Heart left ventricle (tissue), 16 donors: ENCODE measurements at regions not wholly inside any gene's neighbourhood (a gene's known extent, or its start where the extent isn't known, plus 50 kb on each side); places are given as distances from the start of the nearest gene placed in this dataset.

ENCODE experiments used
- ATAC-seq, 4 donors: fragments of 200-7000 bp; cut with Tn5 transposase; one replicate each; pipeline ENCODE4 v1.9.1; 2020 to 2022; ENCODE audit warnings: moderate library complexity in 4 of 4, mild to moderate bottlenecking in 3 of 4, moderate number of reproducible peaks in 1 of 4
- DNase-seq, 5 donors: peaks; one replicate each; pipeline ENCODE4 v3.0.0-alpha.2; 2020
- H3K27ac ChIP-seq, 12 donors: fragments of 200-600 bp; sonication (generic) in 4 of 12; one replicate each; pipeline versions ENCODE4 v1.5.0 to v1.8.0; 2016 to 2022; ENCODE audit warnings: mild to moderate bottlenecking in 2 of 12
- H3K27me3 ChIP-seq, 9 donors: fragments of 200-600 bp; sonication (generic) in 2 of 9; one replicate each; pipeline versions ENCODE4 v1.5.1 to v1.8.0; 2016 to 2022; ENCODE audit warnings: mild to moderate bottlenecking in 3 of 9
- H3K36me3 ChIP-seq, 9 donors: fragments of 200-600 bp; sonication (generic) in 2 of 9; one replicate each; pipeline versions ENCODE4 v1.5.0 to v1.8.0; 2018 to 2022; ENCODE audit warnings: mild to moderate bottlenecking in 2 of 9
- H3K4me1 ChIP-seq, 12 donors: fragments of 200-600 bp; sonication (generic) in 4 of 12; one replicate each; pipeline versions ENCODE4 v1.5.0 to v1.8.0; 2016 to 2022; ENCODE audit warnings: mild to moderate bottlenecking in 3 of 12
- H3K4me3 ChIP-seq, 12 donors: fragments of 200-600 bp; sonication (generic) in 4 of 12; one replicate each; pipeline versions ENCODE4 v1.5.0 to v1.8.0; 2017 to 2022; ENCODE audit warnings: mild to moderate bottlenecking in 9 of 12, moderate library complexity in 4 of 12
- H3K9me3 ChIP-seq, 12 donors: fragments of 200-600 bp; sonication (generic) in 4 of 12; one replicate each; pipeline versions ENCODE4 v1.5.0 to v1.8.0; 2016 to 2022; ENCODE audit warnings: mild to moderate bottlenecking in 1 of 12
- CTCF ChIP-seq, 12 donors: fragments of 200-600 bp; sonication (generic) in 4 of 12; IDR thresholded peaks; one replicate each; pipeline versions ENCODE4 v1.5.0 to v1.8.0; 2018 to 2022; ENCODE audit warnings: antibody characterized with exemption in 12 of 12, mild to moderate bottlenecking in 5 of 12
- POLR2A ChIP-seq, 2 donors: fragments of 450-650 bp; IDR thresholded peaks; one replicate each; pipeline ENCODE4 v1.6.1; 2017; ENCODE audit warnings: antibody characterized with exemption in 2 of 2, mild to moderate bottlenecking in 2 of 2, moderate library complexity in 2 of 2
- WGBS, 4 donors: extraction: QIAGEN DNeasy Blood & Tissue Kit in 2 of 4; methylation state at CpG; one replicate each; pipeline versions ENCODE4 v1.1.5 to v1.1.7; 2013 to 2018; 5-methylcytosine and 5-hydroxymethylcytosine counted together
- intact Hi-C, 10 donors: fragments of 100-400 bp; cut with DNase I; formaldehyde crosslinking; loops; one replicate each; pipeline versions ENCODE4 v1.11.1 to v1.14.2; 2022
- donor health status: ischemic (EF 13 %, LVEDD 7.1; RV severe dilation, severe dysfunction).
- donor health status: healthy with polysubstance abuse.
- donor health status: DM: no; HTN: yes; CAD: no.
- donor health status: DM: no; HTN: no; CAD: no.
- donor health status: ischemic (EF 25% LVEDD 6.9; RV normal size, moderate dysfunction).
- donor health status: ischemic (EF 25% LVEDD 5.7; RV mildly dilated, moderate dysfunction).
- donor health status: healthy.
- donor health status: DM: yes; HTN: yes; CAD: no.
- donor health status: ischemic (EF 35%, LVEDD 5.7; RV mildly dilated, moderate dysfunction).
- donor health status: nonischemic (EF 11% LVEDD 7.7; RV severe dilation, severe dysfunction).
- donor health status: DM: yes; HTN: yes; CAD: no.
- donor health status: PGD.
- donor health status: ischemic (EF 29% LVEDD 5.4; RV normal size, mild dysfunction).
- donor health status: nonischemic (EF 23%, LVEDD 6.1; RV moderate dilation, normal function).

DNA sequence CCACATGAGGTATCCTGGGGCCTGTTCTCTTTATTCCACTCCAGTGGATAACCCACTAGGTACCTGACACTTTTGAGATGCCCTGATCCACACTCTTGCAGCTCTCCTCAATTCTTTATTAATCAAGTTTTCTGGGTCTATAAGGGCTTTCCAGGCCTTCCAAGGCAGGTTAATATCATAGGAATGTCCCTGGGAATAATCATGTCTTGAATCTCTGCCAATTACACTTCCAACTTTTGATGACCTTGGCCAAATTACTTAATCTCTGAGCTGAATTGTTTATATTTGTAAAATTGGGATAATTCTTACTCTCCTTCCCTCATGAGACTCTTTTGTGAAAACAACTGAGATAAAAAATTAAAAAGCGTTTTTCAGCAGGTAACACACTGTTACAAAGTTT lies 881.7 kb downstream of the MCTP2 start:
- H3K4me3 ChIP-seq, result no peak overlapping the region
- no peaks in the 10 kb centered on the region for H3K4me1 ChIP-seq
- H3K36me3 ChIP-seq, result no peaks in the 10 kb centered on the region
- no peak overlapping the region for H3K27ac ChIP-seq
- no peaks in the 10 kb centered on the region for H3K27me3 ChIP-seq
- ATAC-seq, result no peak
- intact Hi-C loops, result no loop called here
- no peak for DNase-seq
- 72 to 75% (median 74%) methylated on average over 1 of the region's 1 CpG for WGBS, 4 donors
- TF ChIP-seq POLR2A (IDR thresholded peaks at IDR 0.05) (no peak), CTCF (IDR thresholded peaks at IDR 0.05) (no peak)
- no peaks in the 10 kb centered on the region for H3K9me3 ChIP-seq

- Histone ChIP-seq H3K4me1 (no peaks in the 10 kb centered on the region), H3K27me3 (no peaks in the 10 kb centered on the region)
These were observed 887.8 kb downstream of the MCTP2 start for GRCh38 chr15:95119041-95119610.

DNA sequence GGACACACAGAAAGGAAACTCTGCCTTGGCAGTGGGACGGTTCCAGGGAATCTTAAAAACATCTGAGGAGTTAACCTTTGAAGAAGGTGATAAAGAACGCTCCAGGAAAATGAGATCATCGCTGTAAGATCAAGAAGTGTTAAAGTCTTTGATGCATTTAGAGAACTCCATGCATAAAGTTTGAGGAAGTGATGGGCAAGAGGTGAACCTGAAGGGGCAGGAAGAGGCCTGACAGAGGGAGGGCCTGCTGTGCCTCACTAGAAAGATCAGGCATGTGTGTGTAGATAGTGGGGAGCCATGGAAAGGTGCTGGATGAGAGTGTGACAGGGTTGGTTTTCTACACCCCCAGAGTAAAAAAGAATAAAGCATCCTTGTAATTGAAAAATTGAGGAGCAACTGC lies 889.2 kb downstream of the MCTP2 start:
- no peaks in the 10 kb centered on the region for H3K36me3 ChIP-seq
- ATAC-seq, result no peak
- intact Hi-C loops, result no loop called here
- H3K9me3 ChIP-seq, result no peaks in the 10 kb centered on the region
- H3K27me3 ChIP-seq, result no peaks in the 10 kb centered on the region
- no peak overlapping the region for H3K27ac ChIP-seq
- TF ChIP-seq CTCF (IDR thresholded peaks at IDR 0.05), result no peak
- no peak for TF ChIP-seq POLR2A (IDR thresholded peaks at IDR 0.05)
- H3K4me3 ChIP-seq, result no peak overlapping the region
- no peaks in the 10 kb centered on the region for H3K4me1 ChIP-seq
- 36 to 50% (median 44%) methylated on average over 3 of the region's 3 CpGs for WGBS, 4 donors
- no peak for DNase-seq

More at GRCh38 chr15:95119041-95119610, 887.8 kb downstream of the MCTP2 start:
- intact Hi-C loops, result no loop called here
- no peak for DNase-seq
- no peak for ATAC-seq
- no peaks in the 10 kb centered on the region for H3K9me3 ChIP-seq
- H3K36me3 ChIP-seq, result no peaks in the 10 kb centered on the region
- no peak overlapping the region for H3K4me3 ChIP-seq
- H3K27ac ChIP-seq, result no peak overlapping the region
- WGBS, 4 donors, result 84 to 90% (median 86%) methylated on average over 4 of the region's 4 CpGs
- TF ChIP-seq POLR2A (IDR thresholded peaks at IDR 0.05) (no peak), CTCF (IDR thresholded peaks at IDR 0.05) (no peak)

GRCh38 chr15:95121191-95121590 lies 889.8 kb downstream of the MCTP2 start:
- WGBS, 4 donors, result 82 to 100% (median 91%) methylated on average over 1 of the region's 1 CpG
- no peak for DNase-seq
- intact Hi-C loops, result no loop called here

More at GRCh38 chr15:95121191-95121590, 889.8 kb downstream of the MCTP2 start:
- Histone ChIP-seq H3K27me3 (no peaks in the 10 kb centered on the region), H3K4me1 (no peaks in the 10 kb centered on the region), H3K27ac (no peak overlapping the region), H3K36me3 (no peaks in the 10 kb centered on the region), H3K9me3 (no peaks in the 10 kb centered on the region), H3K4me3 (no peak overlapping the region)
- no peak for ATAC-seq
- TF ChIP-seq POLR2A (IDR thresholded peaks at IDR 0.05) (no peak), CTCF (IDR thresholded peaks at IDR 0.05) (no peak)
